GM03348 (cell line): ENCODE measurements at regions not wholly inside any gene's neighbourhood (a gene's known extent, or its start where the extent isn't known, plus 50 kb on each side); places are given as distances from the start of the nearest gene placed in this dataset.

ENCODE experiments used
- DNase-seq: peaks from one replicate; pipeline ENCODE4 v3.0.0; 2012; ENCODE audit warnings: low spot score

DNA sequence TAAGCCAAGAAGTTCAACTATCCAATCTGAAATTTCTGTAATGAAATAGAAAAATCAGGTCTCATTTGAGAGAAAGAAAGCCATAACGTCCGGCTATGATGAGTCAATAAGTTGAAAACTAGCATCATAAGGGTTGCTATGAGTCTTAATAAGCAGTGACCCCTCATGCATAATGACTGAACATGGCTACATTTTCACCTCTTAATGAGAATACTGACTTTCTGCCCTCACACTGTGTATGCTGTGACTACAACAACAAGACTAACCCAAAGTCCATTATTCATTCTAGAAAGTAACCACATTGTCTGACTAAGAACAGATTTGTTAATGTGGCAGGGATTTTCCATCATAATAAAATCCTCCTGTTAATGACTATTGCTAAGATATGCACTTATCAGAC lies 884.0 kb upstream of the CADM2 start:
- DNase-seq, result no peak

DNA sequence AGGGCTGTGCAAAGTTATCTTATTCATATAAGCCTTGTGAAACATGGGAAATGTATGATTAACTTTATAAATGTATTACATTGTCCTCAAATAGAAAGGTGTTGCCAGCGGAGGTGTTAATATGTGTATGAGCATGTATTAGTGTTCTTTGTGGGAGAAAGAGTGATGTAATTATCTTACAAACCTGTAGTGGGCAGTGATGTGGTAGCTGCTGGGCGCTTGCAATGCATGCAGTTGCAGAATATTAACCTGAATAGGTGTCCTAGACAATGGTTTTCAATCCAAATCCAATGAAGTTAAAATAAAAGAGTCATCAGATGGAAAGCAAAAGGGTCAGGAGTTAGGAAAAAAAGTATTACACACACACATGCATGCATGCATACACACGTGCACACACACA lies 881.3 kb upstream of the CADM2 start:
- no peak for DNase-seq

DNA sequence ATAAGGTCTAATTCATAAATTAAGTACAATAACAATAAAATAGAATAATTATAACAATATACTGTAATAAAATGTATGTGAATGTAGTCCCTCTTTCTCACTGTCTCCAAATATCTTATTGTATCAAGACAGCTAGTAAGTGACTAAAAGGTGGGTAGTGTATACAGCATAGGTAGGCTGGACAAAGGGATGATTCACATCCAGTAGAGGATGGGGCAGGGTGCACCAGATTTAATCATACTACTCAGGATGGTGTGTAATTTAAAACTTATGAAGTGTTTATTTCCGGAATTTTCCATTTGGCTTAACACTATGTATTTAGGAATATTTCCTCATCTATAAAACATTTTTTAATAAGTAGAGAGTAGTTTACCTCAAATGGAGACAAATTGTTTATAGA lies 876.1 kb upstream of the CADM2 start:
- no peak for DNase-seq

DNA sequence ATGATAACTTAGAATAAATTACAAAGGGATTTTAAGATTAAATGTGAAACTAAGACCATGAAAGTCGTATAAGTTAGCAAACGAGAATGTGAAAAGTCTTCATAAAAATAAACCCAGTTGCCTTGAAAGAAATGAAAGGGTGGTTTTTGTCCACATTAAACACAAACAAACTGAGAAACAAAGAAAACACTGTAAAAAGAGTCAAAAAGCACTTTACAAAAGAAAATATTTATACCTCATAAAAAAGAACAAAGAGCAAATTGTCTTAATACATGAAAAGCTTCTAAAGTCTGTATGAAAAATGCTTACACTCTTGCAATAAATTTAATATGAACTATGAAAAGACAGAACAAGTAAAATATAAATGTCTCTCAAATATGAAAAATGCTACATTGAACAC lies 865.9 kb upstream of the CADM2 start:
- no peak for DNase-seq

DNA sequence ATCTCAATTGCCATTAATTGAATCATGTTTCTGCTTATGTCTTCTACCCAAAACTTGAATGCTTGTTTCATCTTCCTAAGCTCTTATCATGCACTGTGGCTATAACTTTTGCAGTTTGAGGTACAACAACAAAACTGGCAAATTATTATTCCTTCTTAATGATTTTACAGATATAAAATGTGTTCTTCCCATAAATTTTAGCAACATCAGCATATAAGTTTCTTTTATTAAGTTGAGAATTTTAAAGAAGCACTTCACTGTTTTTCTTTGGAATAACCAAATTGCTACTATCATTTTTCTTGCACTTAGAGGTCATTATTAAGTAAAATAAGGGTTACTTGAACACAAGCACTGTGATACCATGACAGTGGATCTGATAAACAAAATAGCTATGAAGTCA lies 862.6 kb upstream of the CADM2 start:
- DNase-seq, result no peak

DNA sequence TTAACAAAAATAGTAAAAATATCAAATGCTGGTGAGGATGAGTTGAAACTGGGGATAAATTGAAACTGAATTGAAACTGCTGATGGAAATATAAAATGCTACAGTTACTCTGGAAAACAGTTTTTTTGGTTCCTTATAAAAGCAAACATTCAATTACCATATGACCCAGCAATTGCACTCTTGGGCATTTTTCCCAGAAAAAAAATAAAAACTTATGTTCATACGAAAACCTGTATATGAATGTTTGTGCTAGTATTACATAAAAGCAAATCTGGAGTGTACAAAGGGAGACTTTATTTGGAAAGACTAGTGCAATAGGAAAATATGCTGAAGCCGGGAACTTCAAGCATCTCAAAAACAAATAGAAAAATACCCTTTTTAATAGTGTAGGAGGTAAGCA lies 857.9 kb upstream of the CADM2 start:
- DNase-seq, result no peak

DNA sequence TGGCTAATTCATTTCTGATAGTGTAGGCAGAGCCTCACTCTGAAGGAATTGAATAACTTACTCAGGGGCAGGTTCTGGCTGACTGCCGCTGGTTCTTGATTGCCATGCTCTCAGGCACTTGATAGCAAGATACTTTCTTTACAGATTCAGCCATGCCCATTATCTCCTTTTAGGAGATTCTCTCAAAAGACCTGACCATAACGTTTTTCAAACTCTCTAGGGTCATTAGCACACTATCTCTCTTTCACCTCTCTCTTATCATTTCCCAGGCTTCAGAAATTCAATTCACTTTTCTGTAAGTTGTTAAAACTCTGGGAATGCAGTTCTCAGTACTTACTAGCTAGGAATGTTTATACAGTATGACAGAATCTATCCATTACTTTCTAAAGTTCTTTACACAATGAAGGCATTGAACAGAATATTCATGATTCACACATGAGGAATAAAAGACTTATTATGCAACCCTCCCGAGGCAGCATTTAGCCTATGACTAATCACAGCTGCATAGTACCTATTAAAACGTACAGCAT lies 850.3 kb upstream of the CADM2 start:
- DNase-seq, result no peak

DNA sequence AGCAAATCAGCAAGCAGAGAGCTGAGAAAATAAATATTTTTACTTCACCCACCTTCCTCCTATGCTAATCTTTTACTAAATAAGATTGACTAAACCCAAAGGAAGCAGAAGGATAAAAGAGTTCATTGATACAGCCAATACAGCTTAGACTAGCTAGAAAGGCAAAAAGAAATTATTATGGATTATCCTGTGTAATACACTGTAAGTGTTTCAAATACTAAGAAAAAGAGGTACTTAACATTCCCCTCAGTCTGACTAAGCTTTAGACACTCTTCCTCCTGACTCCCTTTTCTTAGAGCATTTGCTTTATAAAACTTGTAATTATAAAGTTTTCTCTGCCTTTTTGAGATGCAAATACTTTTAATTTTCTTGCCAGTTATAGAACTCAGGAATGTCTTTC lies 848.9 kb upstream of the CADM2 start:
- DNase-seq, result no peak

DNA sequence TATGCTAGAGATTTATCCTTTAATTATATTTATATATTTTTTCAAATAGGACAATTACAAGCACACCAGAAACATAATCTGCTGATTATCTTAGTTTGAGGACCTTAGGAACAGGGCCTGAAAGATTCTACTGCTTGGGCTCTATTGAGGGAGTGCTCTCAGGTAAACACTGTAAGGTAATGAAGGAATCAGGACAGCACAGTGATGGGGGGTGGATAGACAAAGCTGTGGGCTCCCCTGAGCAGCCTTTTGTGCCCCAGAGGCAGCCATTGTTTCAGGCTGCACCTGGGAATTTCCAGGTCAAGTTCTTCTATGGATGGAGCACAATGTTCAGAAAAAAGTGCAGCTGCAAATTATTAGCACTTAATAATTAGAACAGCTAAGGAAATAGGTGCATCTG lies 848.0 kb upstream of the CADM2 start:
- DNase-seq, result no peak

DNA sequence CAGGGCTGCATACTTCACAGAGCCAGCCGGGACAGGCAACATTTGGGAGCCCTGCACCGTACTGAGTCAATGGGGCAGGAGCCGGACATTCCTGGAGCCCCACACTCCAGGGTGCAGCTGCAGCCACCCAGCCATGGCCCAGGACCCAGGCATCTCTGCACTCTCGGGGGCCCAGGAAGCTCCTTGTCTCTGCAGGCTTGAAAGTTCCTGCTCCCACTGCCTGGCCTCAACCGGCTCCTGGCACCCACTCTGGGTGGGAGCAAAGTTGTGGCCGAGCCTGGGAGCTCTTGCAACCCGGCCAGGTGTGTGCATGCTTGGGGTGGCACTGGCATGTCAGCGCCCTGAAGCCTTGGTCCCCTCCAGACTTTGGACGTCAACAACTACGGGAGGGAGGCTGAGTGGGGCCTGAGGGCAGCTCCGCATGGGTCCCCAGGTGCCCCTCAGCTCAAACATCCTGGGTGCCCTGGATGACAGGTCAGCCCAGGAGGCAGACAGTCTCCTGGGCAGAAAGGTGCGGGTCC lies 833.5 kb upstream of the CADM2 start:
- no peak for DNase-seq

DNA sequence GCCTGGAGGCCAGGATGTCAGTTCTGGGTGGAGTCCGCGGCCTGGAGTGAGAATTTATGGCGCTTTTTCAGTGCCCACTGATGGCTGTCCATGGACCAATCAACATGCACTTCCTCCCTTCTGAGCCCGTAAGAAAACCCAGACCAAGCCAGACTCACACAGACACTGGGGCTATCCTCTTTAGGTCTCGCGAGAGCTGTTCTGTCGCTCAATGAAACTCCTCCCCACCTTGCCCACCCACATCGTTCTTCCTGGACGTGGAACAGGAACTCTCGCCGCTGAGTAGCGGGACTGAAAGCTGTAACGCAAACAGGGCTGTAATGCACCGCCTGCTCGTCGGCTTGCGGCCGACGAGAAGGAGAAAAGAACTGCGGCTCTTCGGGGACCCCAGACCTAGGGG lies 833.0 kb upstream of the CADM2 start:
- no peak for DNase-seq

DNA sequence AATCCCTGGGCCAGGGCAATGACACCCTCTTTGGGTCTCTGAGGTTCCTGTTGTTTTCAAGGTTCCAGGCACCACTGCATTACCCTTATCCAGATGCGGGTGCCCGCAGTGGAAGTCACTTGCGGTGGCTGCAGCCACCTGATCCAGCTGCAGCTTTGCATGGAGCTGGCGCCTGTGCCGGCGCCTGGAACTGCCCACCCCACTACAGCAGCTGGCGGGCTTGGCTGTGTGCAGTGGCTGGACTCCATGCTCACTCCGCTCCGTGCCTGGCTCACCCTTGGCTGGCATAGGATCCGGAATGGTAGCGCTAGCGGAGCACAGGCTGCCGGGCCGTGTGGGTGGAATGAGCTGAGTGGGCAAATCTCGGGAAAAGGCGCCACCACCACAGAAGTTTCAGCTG lies 832.6 kb upstream of the CADM2 start:
- no peak for DNase-seq

DNA sequence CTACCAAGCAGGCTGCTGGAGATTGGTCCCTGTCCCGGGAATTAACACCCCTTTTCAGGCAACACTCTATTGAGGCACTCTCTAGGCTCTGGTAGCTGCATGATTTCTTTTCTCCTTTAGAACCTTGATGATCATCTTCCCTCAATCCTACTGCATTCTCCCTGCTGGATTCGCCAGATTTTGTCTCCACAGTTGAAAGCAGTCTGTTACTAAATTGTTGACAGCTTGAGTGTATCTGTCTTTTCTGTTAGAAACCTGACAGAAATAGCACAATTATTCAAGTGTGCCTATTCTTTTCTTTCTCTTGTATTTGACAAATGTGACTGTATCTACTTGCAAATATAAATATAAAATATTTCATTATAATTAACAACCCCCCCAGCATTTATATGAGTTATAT lies 830.8 kb upstream of the CADM2 start:
- DNase-seq, result no peak

DNA sequence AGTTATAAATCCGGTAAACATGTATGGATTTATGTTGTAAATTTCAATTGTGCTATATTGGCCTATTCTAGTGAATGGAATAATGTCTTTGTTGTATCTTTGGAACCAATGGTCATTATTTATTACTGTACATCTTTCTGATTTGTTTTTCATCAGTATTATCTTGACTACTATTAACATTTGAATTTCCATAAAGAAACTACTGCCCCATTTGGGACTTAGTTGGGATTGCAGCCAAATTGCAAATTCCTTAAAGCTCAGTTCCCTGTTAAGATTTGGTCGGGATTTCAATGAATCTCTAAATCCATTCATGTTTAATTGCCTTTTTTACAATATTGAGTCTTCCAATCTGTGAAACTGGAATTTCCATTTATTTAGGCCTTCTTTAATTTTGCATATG lies 822.4 kb upstream of the CADM2 start:
- DNase-seq, result no peak

DNA sequence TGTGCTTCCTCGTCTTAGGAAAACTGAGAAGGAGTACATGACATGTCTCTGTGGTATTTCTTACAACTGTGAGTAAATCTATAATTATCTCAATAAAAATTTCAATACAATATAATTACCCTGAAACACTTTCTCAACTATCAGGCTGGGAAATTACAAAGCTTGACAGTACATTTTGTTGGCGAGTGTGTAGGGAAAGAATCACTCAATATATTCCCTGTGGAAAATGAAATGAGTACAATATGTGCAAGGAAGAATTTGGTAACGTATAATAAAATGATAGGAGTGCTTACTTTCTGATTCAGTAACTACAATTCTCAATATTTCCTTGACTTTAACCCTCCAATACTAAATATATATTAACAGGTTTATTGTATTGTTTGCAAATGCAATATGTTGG lies 818.2 kb upstream of the CADM2 start:
- no peak for DNase-seq

DNA sequence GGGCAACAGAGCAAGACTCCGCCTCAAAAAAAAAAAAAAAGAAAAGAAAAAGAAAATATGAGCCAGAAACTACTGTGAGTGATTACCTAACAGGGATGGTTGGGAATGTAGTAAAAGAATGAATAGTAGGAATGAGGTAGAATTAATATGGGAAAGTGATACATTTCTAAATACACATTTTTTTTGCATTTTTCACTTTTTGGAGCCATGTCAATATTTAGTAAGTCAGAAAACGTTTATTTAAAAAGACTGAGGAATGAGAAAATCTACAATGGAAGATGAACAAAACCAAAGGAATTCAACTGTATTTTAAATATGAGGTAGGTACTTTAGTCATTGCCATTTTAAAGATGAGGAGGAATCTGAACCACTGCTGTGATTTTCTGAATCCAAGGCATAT lies 817.2 kb upstream of the CADM2 start:
- DNase-seq, result no peak

DNA sequence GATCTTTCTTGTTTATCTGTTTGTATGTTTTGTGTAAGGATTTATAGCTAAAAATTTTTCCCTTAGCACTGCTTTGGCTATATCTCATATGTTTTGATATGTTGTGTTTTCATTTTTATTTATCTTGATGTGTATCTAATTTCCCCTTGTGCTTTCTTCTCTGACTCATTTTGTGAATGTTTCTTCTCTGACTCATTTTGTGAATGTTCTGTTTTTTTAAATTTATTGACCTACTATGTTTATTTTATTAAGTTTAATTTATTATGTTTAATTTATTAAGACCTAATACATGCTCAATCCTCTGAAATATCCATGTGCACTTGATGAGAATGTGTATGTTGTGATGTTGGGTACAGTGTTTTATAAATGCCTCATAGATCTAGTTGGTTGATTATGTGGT lies 793.5 kb upstream of the CADM2 start:
- DNase-seq, result no peak

DNA sequence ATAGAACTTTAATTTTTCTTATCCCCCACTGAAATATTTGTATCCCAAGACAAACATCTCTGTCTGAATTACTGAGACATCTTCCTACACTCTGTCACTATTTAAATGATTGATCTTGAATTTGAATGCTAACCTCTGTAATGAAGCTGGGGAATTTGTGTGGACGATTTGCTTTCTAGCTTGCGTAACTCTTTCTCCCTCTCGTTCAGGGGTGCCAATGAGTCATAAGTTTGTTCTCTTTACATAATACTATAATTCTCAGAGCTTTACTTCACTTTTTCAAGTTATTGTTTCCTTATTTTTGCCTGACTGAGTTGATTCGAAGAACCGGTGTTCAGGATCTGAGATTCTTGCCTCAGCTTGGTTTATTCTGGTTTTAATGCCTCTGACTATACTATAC lies 783.3 kb upstream of the CADM2 start:
- no peak for DNase-seq

DNA sequence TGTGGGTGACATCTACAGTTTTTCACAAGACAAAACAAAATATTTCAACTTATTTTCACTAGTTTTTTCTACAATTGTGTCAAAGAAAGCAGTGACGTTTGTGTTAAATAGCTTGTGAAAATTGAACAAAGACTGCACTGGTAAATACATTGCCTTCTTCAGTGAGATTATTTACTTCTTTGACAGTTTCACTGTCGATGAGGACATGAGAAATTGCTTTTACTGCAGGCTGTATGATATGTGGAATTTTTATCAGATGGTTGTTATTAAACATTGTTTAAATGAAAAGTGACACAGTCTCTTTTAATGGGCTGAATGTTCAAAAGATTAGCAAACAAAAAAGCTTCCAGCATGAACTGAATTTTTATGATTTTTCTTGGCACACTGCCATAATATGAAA lies 773.9 kb upstream of the CADM2 start:
- no peak for DNase-seq

DNA sequence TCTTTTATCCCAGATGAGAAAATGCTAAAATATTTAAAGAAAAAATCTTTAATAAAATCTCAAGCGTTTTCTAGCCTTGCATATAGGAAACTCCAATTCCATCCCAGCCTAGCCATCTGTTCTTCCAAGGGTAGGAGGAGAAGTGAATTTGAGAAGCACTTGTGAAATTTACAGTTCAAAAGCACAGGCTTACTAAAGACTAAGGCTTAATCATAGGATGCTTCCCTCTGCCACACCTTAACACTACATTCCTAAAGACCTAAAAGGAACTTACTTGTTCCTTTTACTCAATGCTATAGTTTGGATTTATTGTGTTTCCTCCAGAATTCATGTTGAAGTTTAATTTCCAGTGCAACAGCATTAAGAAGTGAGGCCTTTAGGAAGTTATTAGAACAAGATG lies 764.8 kb upstream of the CADM2 start:
- no peak for DNase-seq

DNA sequence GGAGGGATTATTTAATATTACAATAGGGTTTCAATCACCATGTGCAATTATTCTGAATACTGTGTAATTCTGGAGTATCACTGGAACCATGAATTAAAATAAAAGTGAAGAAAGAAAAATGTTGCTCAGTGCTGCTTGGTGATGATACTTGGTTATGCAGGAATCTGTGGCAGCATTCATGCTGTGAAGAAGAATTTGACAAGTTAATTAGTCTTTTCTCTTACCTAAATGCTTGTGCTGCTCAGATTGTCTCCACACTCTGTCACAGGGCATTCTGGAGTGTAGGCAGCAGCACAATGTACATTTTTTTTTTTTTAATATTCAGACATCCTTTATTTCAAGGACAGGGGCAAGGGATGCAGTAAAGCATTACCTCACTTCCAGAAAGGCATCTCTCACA lies 749.3 kb upstream of the CADM2 start:
- DNase-seq, result no peak

DNA sequence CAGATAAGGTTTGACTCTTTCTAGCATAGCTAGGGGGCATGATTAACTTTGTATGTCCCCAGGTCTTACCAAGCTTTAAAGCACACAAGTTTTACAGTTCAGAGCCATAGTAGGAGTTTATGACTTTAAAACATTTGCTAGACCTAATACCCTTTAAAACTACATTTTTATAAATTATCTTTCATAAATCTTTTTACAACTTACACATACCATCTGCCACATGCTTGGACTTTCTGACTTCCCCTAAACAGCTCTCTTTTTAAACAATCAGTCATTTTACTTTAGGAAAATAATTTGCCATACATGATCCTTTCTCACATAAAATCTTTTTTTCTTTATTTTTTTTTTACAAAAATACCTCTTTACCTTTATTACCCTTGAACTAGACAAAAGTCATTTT lies 735.3 kb upstream of the CADM2 start:
- DNase-seq, result no peak

DNA sequence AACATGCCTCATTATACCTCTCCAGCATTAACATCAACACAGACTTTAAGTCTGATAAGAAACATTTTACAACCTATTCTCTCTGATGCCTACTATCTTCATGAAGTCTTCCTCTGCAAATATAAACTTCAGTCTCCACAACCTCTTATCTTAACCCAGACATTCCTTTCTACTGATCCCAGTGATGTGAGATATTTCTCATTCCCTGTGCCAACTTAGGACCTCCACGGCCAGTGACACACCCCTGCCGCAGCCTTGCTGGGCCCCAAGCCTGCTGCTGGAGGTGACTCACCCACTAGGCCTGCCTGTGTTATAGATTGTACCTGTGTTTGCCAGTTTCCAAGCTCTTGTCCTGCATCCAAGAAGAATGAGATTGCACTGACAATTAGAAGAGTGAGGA lies 734.5 kb upstream of the CADM2 start:
- DNase-seq, result no peak

DNA sequence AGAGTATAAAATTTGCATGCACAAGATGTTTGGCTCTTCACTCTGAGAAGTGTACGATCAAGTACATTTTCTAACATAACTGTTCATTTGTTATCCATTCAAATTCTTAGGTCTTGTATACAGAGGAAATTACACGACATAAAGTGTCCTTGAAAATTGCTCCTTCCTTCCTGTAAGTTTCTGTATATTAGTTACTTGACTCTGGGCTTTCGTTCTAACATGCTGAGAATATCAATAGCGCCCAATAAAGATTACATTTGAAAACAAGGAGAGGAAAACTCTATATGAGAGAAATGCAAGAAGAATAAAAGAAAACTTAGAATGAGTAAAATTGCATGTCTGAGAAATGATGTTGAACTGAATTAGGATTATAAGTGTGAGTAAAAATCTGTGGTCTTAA lies 722.5 kb upstream of the CADM2 start:
- no peak for DNase-seq

DNA sequence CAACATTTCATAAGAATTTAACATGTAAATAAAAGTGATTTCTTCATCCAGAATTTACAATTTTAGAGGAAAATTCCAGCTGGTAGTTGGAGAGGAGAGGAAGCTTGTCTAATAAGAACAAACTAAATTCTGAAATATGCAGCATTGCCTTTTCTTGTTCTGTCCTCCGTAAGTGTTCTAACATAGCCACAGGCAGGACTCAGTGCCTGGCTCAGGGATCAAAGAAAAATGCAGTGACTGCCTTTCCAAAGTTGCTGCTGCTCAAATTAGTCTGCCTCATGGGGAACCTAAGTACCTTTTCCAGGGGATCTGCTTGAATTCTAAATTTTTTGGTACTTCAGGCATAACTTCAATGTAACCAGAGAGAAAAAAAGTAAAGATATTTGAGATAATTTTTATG lies 713.0 kb upstream of the CADM2 start:
- no peak for DNase-seq
